ENCODE measurements at regions not wholly inside any gene's neighbourhood (a gene's known extent, or its start where the extent isn't known, plus 50 kb on each side); places are given as distances from the start of the nearest gene placed in this dataset.

DNA sequence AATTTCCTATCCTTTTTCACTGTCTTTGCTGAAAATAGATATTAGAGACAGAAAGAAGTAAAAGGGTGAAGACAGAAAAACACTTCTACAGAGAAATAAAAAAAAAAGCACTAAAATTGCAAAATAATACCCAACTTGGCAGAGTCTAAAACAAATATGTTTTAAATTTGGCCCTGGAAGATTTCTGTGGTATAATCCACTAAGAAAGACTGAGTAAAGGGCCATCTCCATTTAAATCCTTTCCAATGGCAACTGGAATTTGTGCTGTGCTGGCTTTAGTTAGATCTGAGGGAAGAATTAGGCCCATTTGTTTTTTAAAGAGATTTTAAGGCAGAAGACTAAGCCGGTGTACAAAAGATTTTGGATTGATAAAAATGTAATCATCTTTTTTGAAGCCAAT lies 321.2 kb downstream of the GJA1 start:
- Histone ChIP-seq H3K4me3 (no peak overlapping the region), H3K27ac (no peak overlapping the region), H3K27me3 (no peaks in the 10 kb centered on the region), H3K9me3 (peaks cover 0 to 5% (median 0%) of the 10 kb centered on the region in 4 donors), H3K4me1 (no peaks in the 10 kb centered on the region), H3K36me3 (no peaks in the 10 kb centered on the region)
- TF ChIP-seq POLR2AphosphoS5 (IDR thresholded peaks at IDR 0.05) = no peak
- TF ChIP-seq, protein P1, sequence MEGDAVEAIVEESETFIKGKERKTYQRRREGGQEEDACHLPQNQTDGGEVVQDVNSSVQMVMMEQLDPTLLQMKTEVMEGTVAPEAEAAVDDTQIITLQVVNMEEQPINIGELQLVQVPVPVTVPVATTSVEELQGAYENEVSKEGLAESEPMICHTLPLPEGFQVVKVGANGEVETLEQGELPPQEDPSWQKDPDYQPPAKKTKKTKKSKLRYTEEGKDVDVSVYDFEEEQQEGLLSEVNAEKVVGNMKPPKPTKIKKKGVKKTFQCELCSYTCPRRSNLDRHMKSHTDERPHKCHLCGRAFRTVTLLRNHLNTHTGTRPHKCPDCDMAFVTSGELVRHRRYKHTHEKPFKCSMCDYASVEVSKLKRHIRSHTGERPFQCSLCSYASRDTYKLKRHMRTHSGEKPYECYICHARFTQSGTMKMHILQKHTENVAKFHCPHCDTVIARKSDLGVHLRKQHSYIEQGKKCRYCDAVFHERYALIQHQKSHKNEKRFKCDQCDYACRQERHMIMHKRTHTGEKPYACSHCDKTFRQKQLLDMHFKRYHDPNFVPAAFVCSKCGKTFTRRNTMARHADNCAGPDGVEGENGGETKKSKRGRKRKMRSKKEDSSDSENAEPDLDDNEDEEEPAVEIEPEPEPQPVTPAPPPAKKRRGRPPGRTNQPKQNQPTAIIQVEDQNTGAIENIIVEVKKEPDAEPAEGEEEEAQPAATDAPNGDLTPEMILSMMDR (IDR thresholded peaks at IDR 0.05) = no peak
- no peak for TF ChIP-seq POLR2A (IDR thresholded peaks at IDR 0.05)
- intact Hi-C loops (cut with DNase I; ENCODE audit: low total_unique reads) = no loop called here
- WGBS, 5 donors = 73 to 87% (median 84%) methylated on average over 1 of the region's 1 CpG
- DNase-seq = no peak

DNA sequence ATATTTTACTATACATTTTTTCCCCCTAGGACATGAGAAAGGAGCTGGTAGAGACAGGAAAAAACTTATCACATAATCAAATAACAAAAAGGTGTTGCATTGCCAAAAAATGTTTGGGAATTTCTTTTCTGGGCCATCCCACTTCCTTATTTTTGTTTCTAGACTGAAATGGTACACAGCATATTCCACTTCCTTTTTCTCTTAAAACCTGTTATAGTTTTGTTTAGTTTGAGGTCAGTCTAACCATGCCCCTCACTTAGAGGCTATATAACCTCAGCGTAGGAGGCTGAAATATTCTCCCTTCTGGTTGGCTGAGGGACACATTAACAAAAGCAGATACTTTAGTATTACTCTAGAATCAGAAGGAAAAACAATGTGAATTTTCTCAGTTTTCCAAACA lies 323.9 kb downstream of the GJA1 start:
- Histone ChIP-seq H3K27me3 (no peaks in the 10 kb centered on the region), H3K36me3 (no peaks in the 10 kb centered on the region), H3K4me1 (no peaks in the 10 kb centered on the region), H3K9me3 (no peaks in the 10 kb centered on the region), H3K4me3 (no peak overlapping the region), H3K27ac (no peak overlapping the region)
- no peak for TF ChIP-seq POLR2AphosphoS5 (IDR thresholded peaks at IDR 0.05)
- no peak for TF ChIP-seq POLR2A (IDR thresholded peaks at IDR 0.05)
- TF ChIP-seq, protein P1 (IDR thresholded peaks at IDR 0.05) = no peak
- no peak for TF ChIP-seq EP300 (IDR thresholded peaks at IDR 0.05)
- no peak for DNase-seq
- intact Hi-C loops (cut with DNase I; ENCODE audit: low total_unique reads) = no loop called here
- 63 to 74% (median 72%) methylated on average over 1 of the region's 1 CpG for WGBS, 5 donors

DNA sequence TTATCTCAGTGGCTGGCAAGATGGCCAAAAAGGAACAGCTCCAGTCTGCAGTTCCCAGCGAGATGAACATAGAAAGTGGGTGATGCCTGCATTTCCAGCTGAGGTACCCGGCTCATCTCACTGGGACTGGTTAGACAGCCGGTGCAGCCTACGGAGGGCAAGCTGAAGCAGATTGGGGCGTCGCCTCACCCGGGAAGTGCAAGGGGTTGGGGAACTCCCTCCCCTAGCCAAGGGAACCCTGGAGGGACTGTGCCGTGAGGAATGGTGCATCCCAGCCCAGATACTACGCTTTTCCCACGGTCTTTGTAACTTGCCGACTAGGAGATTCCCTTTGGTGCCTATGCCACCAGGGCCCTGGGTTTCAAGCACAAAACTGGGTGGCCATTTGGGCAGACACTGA lies 324.7 kb downstream of the GJA1 start:
- H3K4me3 ChIP-seq = no peak overlapping the region
- WGBS, 5 donors = 82 to 87% (median 86%) methylated on average over 10 to 11 of the region's 11 CpGs
- no peak for DNase-seq
- no peak for TF ChIP-seq EP300 (IDR thresholded peaks at IDR 0.05)
- no peak for TF ChIP-seq POLR2A (IDR thresholded peaks at IDR 0.05)
- TF ChIP-seq, protein P1 (IDR thresholded peaks at IDR 0.05) = no peak
- no peak for TF ChIP-seq POLR2AphosphoS5 (IDR thresholded peaks at IDR 0.05)
- H3K36me3 ChIP-seq = no peaks in the 10 kb centered on the region
- H3K27me3 ChIP-seq = no peaks in the 10 kb centered on the region
- intact Hi-C loops (cut with DNase I; ENCODE audit: low total_unique reads) = no loop called here
- H3K9me3 ChIP-seq = no peaks in the 10 kb centered on the region
- H3K4me1 ChIP-seq = no peaks in the 10 kb centered on the region
- no peak overlapping the region for H3K27ac ChIP-seq

DNA sequence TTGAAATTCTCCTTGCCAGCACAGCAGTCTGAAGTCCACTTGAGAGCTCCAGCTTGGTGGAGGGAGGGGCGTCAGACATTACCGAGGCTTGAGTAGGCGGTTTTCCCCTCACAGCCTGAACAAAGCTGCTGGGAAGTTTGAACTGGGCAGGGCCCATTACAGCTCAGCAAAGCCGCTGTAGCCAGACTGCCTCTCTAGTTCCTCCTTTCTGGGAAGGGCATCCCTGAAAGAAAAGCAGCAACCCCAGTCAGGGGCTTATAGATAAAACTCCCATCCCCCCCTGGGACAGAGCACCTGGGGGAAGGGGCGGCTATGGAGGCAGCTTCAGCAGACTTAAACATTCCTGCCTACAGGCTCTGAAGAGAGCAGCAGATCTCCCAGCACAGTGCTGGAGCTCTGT lies 325.3 kb downstream of the GJA1 start:
- no peak for TF ChIP-seq POLR2A (IDR thresholded peaks at IDR 0.05)
- no peak for TF ChIP-seq POLR2AphosphoS5 (IDR thresholded peaks at IDR 0.05)
- TF ChIP-seq, protein P1 (IDR thresholded peaks at IDR 0.05) = no peak
- no peak for TF ChIP-seq EP300 (IDR thresholded peaks at IDR 0.05)

More for the DNA sequence above, 325.3 kb downstream of the GJA1 start:
- Histone ChIP-seq H3K27ac (no peak overlapping the region), H3K4me1 (no peaks in the 10 kb centered on the region), H3K9me3 (no peaks in the 10 kb centered on the region), H3K4me3 (no peak overlapping the region), H3K27me3 (no peaks in the 10 kb centered on the region), H3K36me3 (no peaks in the 10 kb centered on the region)
- WGBS, 5 donors = 53 to 75% (median 61%) methylated on average over 2 to 5 of the region's 5 CpGs
- peak in 1 of 2 donors; percentile 8 for DNase-seq
- intact Hi-C loops (cut with DNase I; ENCODE audit: low total_unique reads) = no loop called here

All from stomach (tissue), 8 donors.